ENCODE measurements at regions not wholly inside any gene's neighbourhood (a gene's known extent, or its start where the extent isn't known, plus 50 kb on each side); places are given as distances from the start of the nearest gene placed in this dataset.
"Not testable (repeated sequence)": the region's sequence is repeated elsewhere in the genome, so short reads cannot be mapped to it uniquely, and the experiment has no call there.

DNA sequence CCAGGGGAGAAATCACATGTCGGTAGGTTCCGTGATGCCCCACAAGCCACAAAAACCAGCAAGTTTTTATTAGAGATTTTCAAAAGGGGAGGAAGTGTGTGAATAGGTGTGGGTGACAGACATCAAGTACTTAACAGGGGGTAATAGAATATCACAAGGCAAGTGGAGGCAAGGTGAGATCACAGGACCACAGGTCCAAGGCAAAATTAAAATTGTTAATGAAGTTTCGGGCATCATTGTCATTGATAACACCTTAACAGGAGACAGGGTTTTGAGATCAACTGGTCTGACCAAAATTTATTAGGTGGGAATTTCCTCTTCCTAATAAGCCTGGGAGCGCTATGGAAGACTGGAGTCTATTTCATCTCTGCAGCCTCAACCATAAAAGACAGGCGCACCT is 603.9 kb downstream of the KCNT2 start:
- TF ChIP-seq, protein P1, sequence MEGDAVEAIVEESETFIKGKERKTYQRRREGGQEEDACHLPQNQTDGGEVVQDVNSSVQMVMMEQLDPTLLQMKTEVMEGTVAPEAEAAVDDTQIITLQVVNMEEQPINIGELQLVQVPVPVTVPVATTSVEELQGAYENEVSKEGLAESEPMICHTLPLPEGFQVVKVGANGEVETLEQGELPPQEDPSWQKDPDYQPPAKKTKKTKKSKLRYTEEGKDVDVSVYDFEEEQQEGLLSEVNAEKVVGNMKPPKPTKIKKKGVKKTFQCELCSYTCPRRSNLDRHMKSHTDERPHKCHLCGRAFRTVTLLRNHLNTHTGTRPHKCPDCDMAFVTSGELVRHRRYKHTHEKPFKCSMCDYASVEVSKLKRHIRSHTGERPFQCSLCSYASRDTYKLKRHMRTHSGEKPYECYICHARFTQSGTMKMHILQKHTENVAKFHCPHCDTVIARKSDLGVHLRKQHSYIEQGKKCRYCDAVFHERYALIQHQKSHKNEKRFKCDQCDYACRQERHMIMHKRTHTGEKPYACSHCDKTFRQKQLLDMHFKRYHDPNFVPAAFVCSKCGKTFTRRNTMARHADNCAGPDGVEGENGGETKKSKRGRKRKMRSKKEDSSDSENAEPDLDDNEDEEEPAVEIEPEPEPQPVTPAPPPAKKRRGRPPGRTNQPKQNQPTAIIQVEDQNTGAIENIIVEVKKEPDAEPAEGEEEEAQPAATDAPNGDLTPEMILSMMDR (conservative IDR thresholded peaks at IDR 0.05) = not testable (repeated sequence)
- TF ChIP-seq EZH2 (IDR thresholded peaks at IDR 0.05; ENCODE audit: low read depth) = not testable (repeated sequence)

Data from PC-9 (cell line).